CD1c-positive myeloid dendritic cell (primary cell): ENCODE measurements at regions not wholly inside any gene's neighbourhood (a gene's known extent, or its start where the extent isn't known, plus 50 kb on each side); places are given as distances from the start of the nearest gene placed in this dataset.
"Not testable (repeated sequence)": the region's sequence is repeated elsewhere in the genome, so short reads cannot be mapped to it uniquely, and the experiment has no call there.

ENCODE experiments used
- DNase-seq: peaks from one replicate; pipeline ENCODE4 v3.0.0-alpha.2; 2016; ENCODE audit errors: extremely low spot score

- no peak for DNase-seq
These were observed 268.5 kb upstream of the TPK1 start for GRCh38 chr7:145104400-145104799.

GRCh38 chr7:145102199-145102598 is 266.3 kb upstream of the TPK1 start:
- not testable (repeated sequence) for DNase-seq

GRCh38 chr7:145092766-145093165 is 256.9 kb upstream of the TPK1 start:
- DNase-seq = no peak

GRCh38 chr7:145088111-145088745 is 252.4 kb upstream of the TPK1 start:
- no peak for DNase-seq

GRCh38 chr7:145082366-145083161 is 246.7 kb upstream of the TPK1 start:
- no peak for DNase-seq

GRCh38 chr7:145065473-145065872 is 229.6 kb upstream of the TPK1 start:
- no peak for DNase-seq

- no peak for DNase-seq
These were observed 228.3 kb upstream of the TPK1 start for GRCh38 chr7:145064114-145064513.

- no peak for DNase-seq
These were observed 217.9 kb upstream of the TPK1 start for GRCh38 chr7:145053781-145054180.

- DNase-seq = no peak
These were observed 214.6 kb upstream of the TPK1 start for GRCh38 chr7:145050415-145050814.

- DNase-seq = peak; percentile 60
These were observed 201.0 kb upstream of the TPK1 start for GRCh38 chr7:145036604-145037405.

GRCh38 chr7:145031162-145031561 is 195.3 kb upstream of the TPK1 start:
- DNase-seq = no peak

GRCh38 chr7:145030754-145031153 is 194.9 kb upstream of the TPK1 start:
- no peak for DNase-seq

GRCh38 chr7:145020454-145020853 is 184.6 kb upstream of the TPK1 start:
- DNase-seq = no peak

GRCh38 chr7:145016068-145016467 is 180.2 kb upstream of the TPK1 start:
- no peak for DNase-seq

- DNase-seq = peak; percentile 14
These were observed 174.0 kb upstream of the TPK1 start for GRCh38 chr7:145009876-145010275.

GRCh38 chr7:145005601-145006000 is 169.7 kb upstream of the TPK1 start:
- DNase-seq = no peak

- DNase-seq = no peak
These were observed 161.7 kb upstream of the TPK1 start for GRCh38 chr7:144997512-144997911.

- DNase-seq = no peak
These were observed 159.6 kb upstream of the TPK1 start for GRCh38 chr7:144995495-144995894.

GRCh38 chr7:144991041-144991440 is 155.2 kb upstream of the TPK1 start:
- DNase-seq = no peak

- DNase-seq = no peak
These were observed 151.8 kb upstream of the TPK1 start for GRCh38 chr7:144987686-144988085.

GRCh38 chr7:144982133-144982532 is 146.3 kb upstream of the TPK1 start:
- DNase-seq = no peak

GRCh38 chr7:144975882-144976281 is 140.0 kb upstream of the TPK1 start:
- no peak for DNase-seq

GRCh38 chr7:144969787-144970186 is 133.9 kb upstream of the TPK1 start:
- DNase-seq = no peak
